ENCODE measurements at regions not wholly inside any gene's neighbourhood (a gene's known extent, or its start where the extent isn't known, plus 50 kb on each side); places are given as distances from the start of the nearest gene placed in this dataset.

- H3K36me3 ChIP-seq (ENCODE audit: control insufficient read depth in 2 of 2, insufficient read depth in 2 of 2, low read length in 1 of 2): no peaks in the 10 kb centered on the region
Measured at GRCh38 chr22:34476762-34477161, 556.5 kb upstream of the LARGE1 start.

GRCh38 chr22:34481090-34481489 lies 560.8 kb upstream of the LARGE1 start:
- WGBS, 2 donors: 82 to 83% methylated on average over 3 of the region's 3 CpGs
- Histone ChIP-seq H3K9me3 (ENCODE audit: control insufficient read depth in 2 of 2, insufficient read depth in 1 of 2, low read depth in 1 of 2, low read length in 1 of 2) (no peaks in the 10 kb centered on the region), H3K27ac (ENCODE audit: low read depth in 2 of 2, low read length in 1 of 2) (no peak overlapping the region), H3K36me3 (ENCODE audit: control insufficient read depth in 2 of 2, insufficient read depth in 2 of 2, low read length in 1 of 2) (no peaks in the 10 kb centered on the region), H3K27me3 (ENCODE audit: control insufficient read depth in 1 of 2, insufficient read depth in 2 of 2, low read length in 2 of 2) (no peaks in the 10 kb centered on the region), H3K4me1 (ENCODE audit: control insufficient read depth in 2 of 2, insufficient read depth in 2 of 2, low read length in 1 of 2) (no peaks in the 10 kb centered on the region), H3K4me3 (ENCODE audit: low read depth in 1 of 2, low read length in 2 of 2) (no peak overlapping the region)

More at GRCh38 chr22:34476762-34477161, 556.5 kb upstream of the LARGE1 start:
- H3K4me1 ChIP-seq (ENCODE audit: control insufficient read depth in 2 of 2, insufficient read depth in 2 of 2, low read length in 1 of 2): no peaks in the 10 kb centered on the region
- H3K9me3 ChIP-seq (ENCODE audit: control insufficient read depth in 2 of 2, insufficient read depth in 1 of 2, low read depth in 1 of 2, low read length in 1 of 2): no peaks in the 10 kb centered on the region
- no peak overlapping the region for H3K4me3 ChIP-seq (ENCODE audit: low read depth in 1 of 2, low read length in 2 of 2)
- no peak overlapping the region for H3K27ac ChIP-seq (ENCODE audit: low read depth in 2 of 2, low read length in 1 of 2)
- H3K27me3 ChIP-seq (ENCODE audit: control insufficient read depth in 1 of 2, insufficient read depth in 2 of 2, low read length in 2 of 2): no peaks in the 10 kb centered on the region
- 74 to 91% methylated on average over 2 of the region's 2 CpGs for WGBS, 2 donors

DNA sequence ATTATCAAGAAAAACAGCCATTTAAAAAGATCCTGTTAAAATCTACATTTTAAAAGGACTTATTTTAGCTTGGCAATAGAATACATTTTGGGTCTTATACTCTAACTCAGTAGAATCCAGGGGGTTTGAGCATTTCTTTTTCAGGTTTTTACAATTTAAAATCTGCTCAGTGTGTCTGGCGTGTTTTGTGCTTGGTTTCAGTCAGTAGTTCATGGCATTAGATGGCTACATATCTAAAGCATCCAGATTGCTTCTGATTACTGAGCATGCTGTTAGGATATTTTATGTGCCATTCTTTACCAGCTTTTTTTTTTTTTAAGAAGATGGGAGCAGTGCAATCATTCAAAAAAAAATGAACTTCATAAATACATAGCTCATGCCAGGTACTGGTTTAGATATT lies 566.1 kb upstream of the LARGE1 start:
- Histone ChIP-seq H3K9me3 (ENCODE audit: control insufficient read depth in 2 of 2, insufficient read depth in 1 of 2, low read depth in 1 of 2, low read length in 1 of 2) (no peaks in the 10 kb centered on the region), H3K4me3 (ENCODE audit: low read depth in 1 of 2, low read length in 2 of 2) (no peak overlapping the region), H3K27ac (ENCODE audit: low read depth in 2 of 2, low read length in 1 of 2) (no peak overlapping the region), H3K27me3 (ENCODE audit: control insufficient read depth in 1 of 2, insufficient read depth in 2 of 2, low read length in 2 of 2) (no peaks in the 10 kb centered on the region), H3K36me3 (ENCODE audit: control insufficient read depth in 2 of 2, insufficient read depth in 2 of 2, low read length in 1 of 2) (no peaks in the 10 kb centered on the region), H3K4me1 (ENCODE audit: control insufficient read depth in 2 of 2, insufficient read depth in 2 of 2, low read length in 1 of 2) (no peaks in the 10 kb centered on the region)
- 72 to 78% methylated on average over 1 of the region's 1 CpG for WGBS, 2 donors

GRCh38 chr22:34489861-34490260 lies 569.6 kb upstream of the LARGE1 start:
- H3K4me3 ChIP-seq (ENCODE audit: low read depth in 1 of 2, low read length in 2 of 2): no peak overlapping the region
- WGBS, 2 donors: 75 to 80% methylated on average over 4 of the region's 4 CpGs
- H3K27ac ChIP-seq (ENCODE audit: low read depth in 2 of 2, low read length in 1 of 2): no peak overlapping the region
- H3K9me3 ChIP-seq (ENCODE audit: control insufficient read depth in 2 of 2, insufficient read depth in 1 of 2, low read depth in 1 of 2, low read length in 1 of 2): no peaks in the 10 kb centered on the region
- no peaks in the 10 kb centered on the region for H3K4me1 ChIP-seq (ENCODE audit: control insufficient read depth in 2 of 2, insufficient read depth in 2 of 2, low read length in 1 of 2)
- H3K27me3 ChIP-seq (ENCODE audit: control insufficient read depth in 1 of 2, insufficient read depth in 2 of 2, low read length in 2 of 2): no peaks in the 10 kb centered on the region
- H3K36me3 ChIP-seq (ENCODE audit: control insufficient read depth in 2 of 2, insufficient read depth in 2 of 2, low read length in 1 of 2): no peaks in the 10 kb centered on the region

DNA sequence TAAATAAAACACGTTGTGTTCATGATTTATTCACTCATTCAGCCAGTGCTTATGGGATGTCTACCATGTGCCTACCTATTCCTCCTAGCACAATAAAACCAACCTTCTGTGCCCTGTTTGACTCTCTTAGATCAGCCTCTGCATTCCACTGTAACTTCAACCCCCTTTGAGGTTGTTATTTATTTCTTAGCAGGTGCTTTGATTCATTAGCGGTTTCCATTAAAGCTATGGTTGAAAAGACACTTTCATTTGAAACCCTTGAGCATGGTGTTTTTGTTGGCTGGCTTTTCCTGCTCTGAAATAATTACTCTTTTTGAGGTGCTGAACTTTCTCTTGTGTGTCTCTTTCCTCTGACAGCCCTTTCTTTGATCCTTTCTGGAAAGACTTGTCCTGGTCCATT lies 570.6 kb upstream of the LARGE1 start:
- no peak overlapping the region for H3K27ac ChIP-seq (ENCODE audit: low read depth in 2 of 2, low read length in 1 of 2)
- no peak overlapping the region for H3K4me3 ChIP-seq (ENCODE audit: low read depth in 1 of 2, low read length in 2 of 2)
- WGBS, 2 donors: 43 to 48% methylated on average over 2 of the region's 2 CpGs

GRCh38 chr22:34493486-34493885 lies 572.5 kb upstream of the ISX start:
- WGBS, 2 donors: 66 to 86% methylated on average over 3 of the region's 3 CpGs
- Histone ChIP-seq H3K4me3 (ENCODE audit: low read depth in 1 of 2, low read length in 2 of 2) (no peak overlapping the region), H3K36me3 (ENCODE audit: control insufficient read depth in 2 of 2, insufficient read depth in 2 of 2, low read length in 1 of 2) (no peaks in the 10 kb centered on the region)

More for the DNA sequence above, 570.6 kb upstream of the LARGE1 start:
- Histone ChIP-seq H3K4me1 (ENCODE audit: control insufficient read depth in 2 of 2, insufficient read depth in 2 of 2, low read length in 1 of 2) (no peaks in the 10 kb centered on the region), H3K27me3 (ENCODE audit: control insufficient read depth in 1 of 2, insufficient read depth in 2 of 2, low read length in 2 of 2) (no peaks in the 10 kb centered on the region), H3K9me3 (ENCODE audit: control insufficient read depth in 2 of 2, insufficient read depth in 1 of 2, low read depth in 1 of 2, low read length in 1 of 2) (no peaks in the 10 kb centered on the region), H3K36me3 (ENCODE audit: control insufficient read depth in 2 of 2, insufficient read depth in 2 of 2, low read length in 1 of 2) (no peaks in the 10 kb centered on the region)

GRCh38 chr22:34501366-34501965 lies 564.5 kb upstream of the ISX start:
- WGBS, 2 donors: 86 to 89% methylated on average over 1 of the region's 1 CpG
- no peaks in the 10 kb centered on the region for H3K36me3 ChIP-seq (ENCODE audit: control insufficient read depth in 2 of 2, insufficient read depth in 2 of 2, low read length in 1 of 2)
- H3K27ac ChIP-seq (ENCODE audit: low read depth in 2 of 2, low read length in 1 of 2): no peak overlapping the region
- H3K27me3 ChIP-seq (ENCODE audit: control insufficient read depth in 1 of 2, insufficient read depth in 2 of 2, low read length in 2 of 2): no peaks in the 10 kb centered on the region
- H3K4me1 ChIP-seq (ENCODE audit: control insufficient read depth in 2 of 2, insufficient read depth in 2 of 2, low read length in 1 of 2): no peaks in the 10 kb centered on the region
- H3K9me3 ChIP-seq (ENCODE audit: control insufficient read depth in 2 of 2, insufficient read depth in 1 of 2, low read depth in 1 of 2, low read length in 1 of 2): no peaks in the 10 kb centered on the region
- H3K4me3 ChIP-seq (ENCODE audit: low read depth in 1 of 2, low read length in 2 of 2): no peak overlapping the region

More at GRCh38 chr22:34493486-34493885, 572.5 kb upstream of the ISX start:
- no peaks in the 10 kb centered on the region for H3K4me1 ChIP-seq (ENCODE audit: control insufficient read depth in 2 of 2, insufficient read depth in 2 of 2, low read length in 1 of 2)
- H3K9me3 ChIP-seq (ENCODE audit: control insufficient read depth in 2 of 2, insufficient read depth in 1 of 2, low read depth in 1 of 2, low read length in 1 of 2): no peaks in the 10 kb centered on the region
- H3K27ac ChIP-seq (ENCODE audit: low read depth in 2 of 2, low read length in 1 of 2): no peak overlapping the region
- H3K27me3 ChIP-seq (ENCODE audit: control insufficient read depth in 1 of 2, insufficient read depth in 2 of 2, low read length in 2 of 2): no peaks in the 10 kb centered on the region

- no peak overlapping the region for H3K4me3 ChIP-seq (ENCODE audit: low read depth in 1 of 2, low read length in 2 of 2)
Measured at GRCh38 chr22:34502821-34503220, 563.1 kb upstream of the ISX start.

DNA sequence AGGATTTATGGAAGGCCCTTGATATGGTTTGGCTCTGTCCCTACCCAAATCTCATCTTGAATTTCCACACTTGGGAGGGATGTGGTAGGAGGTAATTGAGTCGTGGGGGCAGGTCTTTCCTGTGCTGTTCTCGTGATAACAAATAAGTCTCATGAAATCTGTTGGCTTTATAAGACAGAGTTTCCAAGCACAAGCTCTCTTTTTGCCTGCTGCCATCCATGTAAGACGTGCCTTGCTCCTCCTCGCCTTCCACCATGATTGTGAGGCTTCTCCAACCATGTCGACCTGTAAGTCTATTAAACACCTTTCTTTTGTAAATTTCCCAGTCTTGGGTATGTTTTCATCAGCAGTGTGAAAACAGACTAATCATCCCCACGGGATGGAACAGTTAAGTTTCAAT lies 557.2 kb upstream of the ISX start:
- no peaks in the 10 kb centered on the region for H3K27me3 ChIP-seq (ENCODE audit: control insufficient read depth in 1 of 2, insufficient read depth in 2 of 2, low read length in 2 of 2)
- no peaks in the 10 kb centered on the region for H3K9me3 ChIP-seq (ENCODE audit: control insufficient read depth in 2 of 2, insufficient read depth in 1 of 2, low read depth in 1 of 2, low read length in 1 of 2)
- no peaks in the 10 kb centered on the region for H3K36me3 ChIP-seq (ENCODE audit: control insufficient read depth in 2 of 2, insufficient read depth in 2 of 2, low read length in 1 of 2)
- H3K4me1 ChIP-seq (ENCODE audit: control insufficient read depth in 2 of 2, insufficient read depth in 2 of 2, low read length in 1 of 2): no peaks in the 10 kb centered on the region
- no peak overlapping the region for H3K4me3 ChIP-seq (ENCODE audit: low read depth in 1 of 2, low read length in 2 of 2)
- no peak overlapping the region for H3K27ac ChIP-seq (ENCODE audit: low read depth in 2 of 2, low read length in 1 of 2)
- WGBS, 2 donors: 68 to 74% methylated on average over 6 of the region's 6 CpGs

More at GRCh38 chr22:34502821-34503220, 563.1 kb upstream of the ISX start:
- Histone ChIP-seq H3K4me1 (ENCODE audit: control insufficient read depth in 2 of 2, insufficient read depth in 2 of 2, low read length in 1 of 2) (no peaks in the 10 kb centered on the region), H3K27ac (ENCODE audit: low read depth in 2 of 2, low read length in 1 of 2) (no peak overlapping the region), H3K36me3 (ENCODE audit: control insufficient read depth in 2 of 2, insufficient read depth in 2 of 2, low read length in 1 of 2) (no peaks in the 10 kb centered on the region), H3K9me3 (ENCODE audit: control insufficient read depth in 2 of 2, insufficient read depth in 1 of 2, low read depth in 1 of 2, low read length in 1 of 2) (no peaks in the 10 kb centered on the region), H3K27me3 (ENCODE audit: control insufficient read depth in 1 of 2, insufficient read depth in 2 of 2, low read length in 2 of 2) (no peaks in the 10 kb centered on the region)
- WGBS, 2 donors: 28 to 32% methylated on average over 5 of the region's 5 CpGs

DNA sequence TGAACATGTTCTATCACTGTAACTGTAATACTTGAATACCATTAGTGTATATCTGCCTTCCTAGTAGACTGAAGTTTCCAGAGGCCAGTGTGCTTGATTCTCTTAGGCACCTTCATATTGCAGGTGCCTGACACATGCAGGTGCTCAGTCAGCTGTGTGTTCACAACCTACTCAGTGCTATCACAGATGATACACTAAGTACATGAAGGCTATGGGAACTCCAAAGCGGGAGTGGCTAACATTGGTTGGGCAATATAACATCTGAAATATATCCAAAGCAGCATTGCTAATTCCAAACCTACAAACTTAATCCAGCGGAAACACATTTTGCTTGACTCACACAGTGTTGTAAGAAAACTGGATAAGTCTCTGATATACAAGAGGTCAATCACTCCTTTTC lies 539.3 kb upstream of the ISX start:
- WGBS, 2 donors: 69 to 77% methylated on average over 2 of the region's 2 CpGs
- Histone ChIP-seq H3K27ac (ENCODE audit: low read depth in 2 of 2, low read length in 1 of 2) (no peak overlapping the region), H3K4me3 (ENCODE audit: low read depth in 1 of 2, low read length in 2 of 2) (no peak overlapping the region), H3K9me3 (ENCODE audit: control insufficient read depth in 2 of 2, insufficient read depth in 1 of 2, low read depth in 1 of 2, low read length in 1 of 2) (no peaks in the 10 kb centered on the region), H3K36me3 (ENCODE audit: control insufficient read depth in 2 of 2, insufficient read depth in 2 of 2, low read length in 1 of 2) (no peaks in the 10 kb centered on the region), H3K4me1 (ENCODE audit: control insufficient read depth in 2 of 2, insufficient read depth in 2 of 2, low read length in 1 of 2) (no peaks in the 10 kb centered on the region), H3K27me3 (ENCODE audit: control insufficient read depth in 1 of 2, insufficient read depth in 2 of 2, low read length in 2 of 2) (no peaks in the 10 kb centered on the region)

All from esophagus (tissue), 2 donors.